ENCODE measurements at regions not wholly inside any gene's neighbourhood (a gene's known extent, or its start where the extent isn't known, plus 50 kb on each side); places are given as distances from the start of the nearest gene placed in this dataset.

DNA sequence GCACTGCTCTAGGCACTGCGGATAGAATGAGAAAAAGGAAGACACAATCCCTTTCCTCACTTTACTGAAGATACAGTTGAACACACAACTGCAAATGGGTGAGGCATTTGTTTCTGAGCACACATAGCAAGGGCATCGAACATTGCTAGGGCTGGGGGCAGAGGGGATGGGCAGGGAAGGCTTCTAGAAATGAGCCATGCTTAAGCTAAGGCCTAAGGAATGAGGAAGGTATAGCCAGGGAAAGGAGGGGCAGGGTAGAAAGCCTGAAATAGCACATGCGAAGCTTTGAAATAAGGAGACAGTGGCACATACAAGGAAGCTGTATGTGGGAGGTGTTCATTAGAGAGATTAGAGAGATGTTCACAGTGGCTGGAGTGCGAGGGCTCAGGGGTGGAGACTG, 92.7 kb downstream of the KIF4B start (continued):
- TF ChIP-seq, protein P1, sequence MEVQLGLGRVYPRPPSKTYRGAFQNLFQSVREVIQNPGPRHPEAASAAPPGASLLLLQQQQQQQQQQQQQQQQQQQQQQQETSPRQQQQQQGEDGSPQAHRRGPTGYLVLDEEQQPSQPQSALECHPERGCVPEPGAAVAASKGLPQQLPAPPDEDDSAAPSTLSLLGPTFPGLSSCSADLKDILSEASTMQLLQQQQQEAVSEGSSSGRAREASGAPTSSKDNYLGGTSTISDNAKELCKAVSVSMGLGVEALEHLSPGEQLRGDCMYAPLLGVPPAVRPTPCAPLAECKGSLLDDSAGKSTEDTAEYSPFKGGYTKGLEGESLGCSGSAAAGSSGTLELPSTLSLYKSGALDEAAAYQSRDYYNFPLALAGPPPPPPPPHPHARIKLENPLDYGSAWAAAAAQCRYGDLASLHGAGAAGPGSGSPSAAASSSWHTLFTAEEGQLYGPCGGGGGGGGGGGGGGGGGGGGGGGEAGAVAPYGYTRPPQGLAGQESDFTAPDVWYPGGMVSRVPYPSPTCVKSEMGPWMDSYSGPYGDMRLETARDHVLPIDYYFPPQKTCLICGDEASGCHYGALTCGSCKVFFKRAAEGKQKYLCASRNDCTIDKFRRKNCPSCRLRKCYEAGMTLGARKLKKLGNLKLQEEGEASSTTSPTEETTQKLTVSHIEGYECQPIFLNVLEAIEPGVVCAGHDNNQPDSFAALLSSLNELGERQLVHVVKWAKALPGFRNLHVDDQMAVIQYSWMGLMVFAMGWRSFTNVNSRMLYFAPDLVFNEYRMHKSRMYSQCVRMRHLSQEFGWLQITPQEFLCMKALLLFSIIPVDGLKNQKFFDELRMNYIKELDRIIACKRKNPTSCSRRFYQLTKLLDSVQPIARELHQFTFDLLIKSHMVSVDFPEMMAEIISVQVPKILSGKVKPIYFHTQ (CRISPR knock-in tag; IDR thresholded peaks at IDR 0.05): no peak
- TF ChIP-seq EMX1 (CRISPR knock-in tag; IDR thresholded peaks at IDR 0.05) (no peak), NR2C2 (CRISPR knock-in tag; IDR thresholded peaks at IDR 0.05) (no peak), E2F4 (CRISPR knock-in tag; IDR thresholded peaks at IDR 0.05; ENCODE audit: borderline replicate concordance, low read depth) (no peak)

DNA sequence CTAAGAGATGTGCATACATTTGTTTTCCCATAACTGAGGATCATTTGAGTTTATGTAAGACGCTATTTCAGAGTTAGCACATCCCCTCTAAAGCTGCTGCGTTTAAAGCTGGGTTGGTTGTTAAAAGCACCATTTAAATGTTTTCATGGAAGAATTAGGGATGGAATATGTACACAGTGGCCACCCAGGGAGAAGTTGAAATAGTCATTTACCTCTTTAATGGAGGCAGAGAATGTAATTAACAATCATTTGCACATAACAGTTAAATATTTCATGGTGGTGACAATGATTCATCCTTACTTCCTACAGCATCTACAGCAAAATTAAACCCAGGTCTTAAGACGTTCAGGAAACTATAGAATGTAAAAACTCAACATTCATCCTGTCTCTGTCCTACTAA, 100.3 kb downstream of the KIF4B start:
- Mint-ChIP-seq H3K9me3 (peaks cover 32% of the 10 kb centered on the region), H3K36me3 (peaks cover 18% of the 10 kb centered on the region), H3K27ac (no peak overlapping the region), H3K4me3 (no peak overlapping the region), H3K27me3 (ENCODE audit: low read depth) (no peaks in the 10 kb centered on the region), H3K4me1 (no peaks in the 10 kb centered on the region)
- DNase-seq (ENCODE audit: low spot score) (no peak), ATAC-seq (no peak)
- POLR2A ChIA-PET: no interaction called here
- CTCF ChIA-PET: no interaction called here
- TF ChIP-seq MYBL2 (CRISPR knock-in tag; IDR thresholded peaks at IDR 0.05) (no peak), GRHL2 (CRISPR knock-in tag; IDR thresholded peaks at IDR 0.05; ENCODE audit: insufficient replicate concordance, severe bottlenecking) (no peak), MAX (CRISPR knock-in tag; IDR thresholded peaks at IDR 0.05) (no peak), ZNF425 (CRISPR knock-in tag; conservative IDR thresholded peaks at IDR 0.05) (no peak), FOXP1 (CRISPR knock-in tag; IDR thresholded peaks at IDR 0.05; ENCODE audit: borderline replicate concordance) (no peak), STAT6 (CRISPR knock-in tag; conservative IDR thresholded peaks at IDR 0.05; ENCODE audit: low read depth) (no peak), ZMAT4 (CRISPR knock-in tag; IDR thresholded peaks at IDR 0.05) (no peak), ZNF671 (CRISPR knock-in tag; IDR thresholded peaks at IDR 0.05) (no peak), GABPB1 (CRISPR knock-in tag; IDR thresholded peaks at IDR 0.05) (no peak), OVOL2 (CRISPR knock-in tag; IDR thresholded peaks at IDR 0.05; ENCODE audit: borderline replicate concordance) (no peak)
- TF ChIP-seq, protein P2, sequence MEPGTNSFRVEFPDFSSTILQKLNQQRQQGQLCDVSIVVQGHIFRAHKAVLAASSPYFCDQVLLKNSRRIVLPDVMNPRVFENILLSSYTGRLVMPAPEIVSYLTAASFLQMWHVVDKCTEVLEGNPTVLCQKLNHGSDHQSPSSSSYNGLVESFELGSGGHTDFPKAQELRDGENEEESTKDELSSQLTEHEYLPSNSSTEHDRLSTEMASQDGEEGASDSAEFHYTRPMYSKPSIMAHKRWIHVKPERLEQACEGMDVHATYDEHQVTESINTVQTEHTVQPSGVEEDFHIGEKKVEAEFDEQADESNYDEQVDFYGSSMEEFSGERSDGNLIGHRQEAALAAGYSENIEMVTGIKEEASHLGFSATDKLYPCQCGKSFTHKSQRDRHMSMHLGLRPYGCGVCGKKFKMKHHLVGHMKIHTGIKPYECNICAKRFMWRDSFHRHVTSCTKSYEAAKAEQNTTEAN (CRISPR knock-in tag; IDR thresholded peaks at IDR 0.05): no peak
- TF ChIP-seq, protein P3, sequence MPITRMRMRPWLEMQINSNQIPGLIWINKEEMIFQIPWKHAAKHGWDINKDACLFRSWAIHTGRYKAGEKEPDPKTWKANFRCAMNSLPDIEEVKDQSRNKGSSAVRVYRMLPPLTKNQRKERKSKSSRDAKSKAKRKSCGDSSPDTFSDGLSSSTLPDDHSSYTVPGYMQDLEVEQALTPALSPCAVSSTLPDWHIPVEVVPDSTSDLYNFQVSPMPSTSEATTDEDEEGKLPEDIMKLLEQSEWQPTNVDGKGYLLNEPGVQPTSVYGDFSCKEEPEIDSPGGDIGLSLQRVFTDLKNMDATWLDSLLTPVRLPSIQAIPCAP (CRISPR knock-in tag; IDR thresholded peaks at IDR 0.05): no peak
- TF ChIP-seq, protein P4, sequence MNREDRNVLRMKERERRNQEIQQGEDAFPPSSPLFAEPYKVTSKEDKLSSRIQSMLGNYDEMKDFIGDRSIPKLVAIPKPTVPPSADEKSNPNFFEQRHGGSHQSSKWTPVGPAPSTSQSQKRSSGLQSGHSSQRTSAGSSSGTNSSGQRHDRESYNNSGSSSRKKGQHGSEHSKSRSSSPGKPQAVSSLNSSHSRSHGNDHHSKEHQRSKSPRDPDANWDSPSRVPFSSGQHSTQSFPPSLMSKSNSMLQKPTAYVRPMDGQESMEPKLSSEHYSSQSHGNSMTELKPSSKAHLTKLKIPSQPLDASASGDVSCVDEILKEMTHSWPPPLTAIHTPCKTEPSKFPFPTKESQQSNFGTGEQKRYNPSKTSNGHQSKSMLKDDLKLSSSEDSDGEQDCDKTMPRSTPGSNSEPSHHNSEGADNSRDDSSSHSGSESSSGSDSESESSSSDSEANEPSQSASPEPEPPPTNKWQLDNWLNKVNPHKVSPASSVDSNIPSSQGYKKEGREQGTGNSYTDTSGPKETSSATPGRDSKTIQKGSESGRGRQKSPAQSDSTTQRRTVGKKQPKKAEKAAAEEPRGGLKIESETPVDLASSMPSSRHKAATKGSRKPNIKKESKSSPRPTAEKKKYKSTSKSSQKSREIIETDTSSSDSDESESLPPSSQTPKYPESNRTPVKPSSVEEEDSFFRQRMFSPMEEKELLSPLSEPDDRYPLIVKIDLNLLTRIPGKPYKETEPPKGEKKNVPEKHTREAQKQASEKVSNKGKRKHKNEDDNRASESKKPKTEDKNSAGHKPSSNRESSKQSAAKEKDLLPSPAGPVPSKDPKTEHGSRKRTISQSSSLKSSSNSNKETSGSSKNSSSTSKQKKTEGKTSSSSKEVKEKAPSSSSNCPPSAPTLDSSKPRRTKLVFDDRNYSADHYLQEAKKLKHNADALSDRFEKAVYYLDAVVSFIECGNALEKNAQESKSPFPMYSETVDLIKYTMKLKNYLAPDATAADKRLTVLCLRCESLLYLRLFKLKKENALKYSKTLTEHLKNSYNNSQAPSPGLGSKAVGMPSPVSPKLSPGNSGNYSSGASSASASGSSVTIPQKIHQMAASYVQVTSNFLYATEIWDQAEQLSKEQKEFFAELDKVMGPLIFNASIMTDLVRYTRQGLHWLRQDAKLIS (CRISPR knock-in tag; IDR thresholded peaks at IDR 0.05; ENCODE audit: borderline replicate concordance): no peak
